Mucosa of descending colon (tissue), 3 donors: ENCODE measurements at regions not wholly inside any gene's neighbourhood (a gene's known extent, or its start where the extent isn't known, plus 50 kb on each side); places are given as distances from the start of the nearest gene placed in this dataset.
"Not testable (repeated sequence)": the region's sequence is repeated elsewhere in the genome, so short reads cannot be mapped to it uniquely, and the experiment has no call there.

ENCODE experiments used
- ATAC-seq: fragments of 200-7000 bp; cut with Tn5 transposase; one replicate; pipeline ENCODE4 v1.9.1; 2020; ENCODE audit warnings: mild to moderate bottlenecking, moderate library complexity
- DNase-seq, 3 donors: peaks; one replicate each; pipeline ENCODE4 v3.0.0-alpha.2; 2020
- H3K36me3 ChIP-seq: fragments of 200-600 bp; one replicate; pipeline ENCODE4 v1.8.0; 2021; ENCODE audit warnings: low read depth, mild to moderate bottlenecking
- H3K4me1 ChIP-seq: fragments of 200-600 bp; one replicate; pipeline ENCODE4 v1.8.0; 2021; ENCODE audit warnings: low read depth, mild to moderate bottlenecking
- H3K4me3 ChIP-seq: fragments of 200-600 bp; one replicate; pipeline ENCODE4 v1.8.0; 2021; ENCODE audit warnings: mild to moderate bottlenecking
- H3K9me3 ChIP-seq: fragments of 200-600 bp; one replicate; pipeline ENCODE4 v1.8.0; 2021; ENCODE audit warnings: mild to moderate bottlenecking
- intact Hi-C, 2 donors: fragments of 100-400 bp; cut with DNase I in 1 of 2; cut with micrococcal nuclease in 1 of 2; formaldehyde crosslinking; loops; one replicate each; pipeline versions ENCODE4 v1.11.0 to v1.11.1; 2022; cut with DNase I, micrococcal nuclease
- TF ChIP-seq, protein P1 (sequence below): fragments of 200-600 bp; IDR thresholded peaks from one replicate; pipeline ENCODE4 v1.8.0; 2022; ENCODE audit warnings: antibody characterized with exemption, mild to moderate bottlenecking
- donor health status: DM: no; HTN: no; CAD: no; lungs with moderate emphysema.
- donor health status: DM: no; HTN: no; CAD: no.
- donor health status: DM: no; HTN: yes; CAD: no.

DNA sequence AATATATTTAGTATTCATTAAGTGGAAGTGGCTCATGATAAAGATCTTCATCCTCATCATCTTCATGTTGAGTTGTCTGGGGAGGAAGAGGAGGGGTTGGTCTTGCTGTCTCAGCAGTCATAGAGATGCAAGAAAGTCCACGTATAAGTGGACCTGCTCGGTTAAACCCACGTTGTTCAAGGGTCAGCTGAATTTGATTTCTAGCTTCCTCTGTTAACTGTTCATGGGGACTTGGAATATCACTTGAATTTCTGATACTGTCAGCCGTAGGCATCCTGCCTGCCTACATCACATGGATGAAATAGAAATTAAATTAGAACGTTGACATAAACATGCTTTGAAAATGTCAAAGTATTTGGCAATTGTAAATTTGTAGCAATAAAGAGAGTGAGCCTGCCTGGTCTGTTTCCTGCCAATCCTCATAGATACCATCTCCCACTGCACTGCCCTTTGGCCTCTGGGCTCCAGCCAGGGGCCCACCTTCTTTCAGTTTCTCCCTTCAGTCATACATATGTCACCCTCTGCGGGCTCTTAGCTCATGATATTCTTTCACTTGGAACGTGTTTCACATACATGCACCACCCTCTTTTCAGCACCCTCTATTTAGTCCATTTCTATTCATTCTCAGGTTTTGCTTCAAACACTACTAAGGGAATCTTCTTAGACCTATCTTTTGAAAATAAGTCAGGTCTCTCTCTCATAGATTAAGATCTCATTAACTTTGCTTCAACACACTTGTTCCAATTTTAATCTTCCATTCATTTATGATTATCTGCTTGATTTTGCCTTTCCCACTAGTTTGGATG is 376.3 kb downstream of the IPMK start:
- TF ChIP-seq, protein P1, sequence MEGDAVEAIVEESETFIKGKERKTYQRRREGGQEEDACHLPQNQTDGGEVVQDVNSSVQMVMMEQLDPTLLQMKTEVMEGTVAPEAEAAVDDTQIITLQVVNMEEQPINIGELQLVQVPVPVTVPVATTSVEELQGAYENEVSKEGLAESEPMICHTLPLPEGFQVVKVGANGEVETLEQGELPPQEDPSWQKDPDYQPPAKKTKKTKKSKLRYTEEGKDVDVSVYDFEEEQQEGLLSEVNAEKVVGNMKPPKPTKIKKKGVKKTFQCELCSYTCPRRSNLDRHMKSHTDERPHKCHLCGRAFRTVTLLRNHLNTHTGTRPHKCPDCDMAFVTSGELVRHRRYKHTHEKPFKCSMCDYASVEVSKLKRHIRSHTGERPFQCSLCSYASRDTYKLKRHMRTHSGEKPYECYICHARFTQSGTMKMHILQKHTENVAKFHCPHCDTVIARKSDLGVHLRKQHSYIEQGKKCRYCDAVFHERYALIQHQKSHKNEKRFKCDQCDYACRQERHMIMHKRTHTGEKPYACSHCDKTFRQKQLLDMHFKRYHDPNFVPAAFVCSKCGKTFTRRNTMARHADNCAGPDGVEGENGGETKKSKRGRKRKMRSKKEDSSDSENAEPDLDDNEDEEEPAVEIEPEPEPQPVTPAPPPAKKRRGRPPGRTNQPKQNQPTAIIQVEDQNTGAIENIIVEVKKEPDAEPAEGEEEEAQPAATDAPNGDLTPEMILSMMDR, result no peak
- Histone ChIP-seq H3K36me3 (no peaks in the 10 kb centered on the region), H3K4me3 (no peak overlapping the region), H3K9me3 (no peaks in the 10 kb centered on the region), H3K4me1 (no peaks in the 10 kb centered on the region)
- ATAC-seq, result peak; percentile 98
- DNase-seq, result peak; percentile 60 to 76 (median 73)
- intact Hi-C loops, result no loop called here

DNA sequence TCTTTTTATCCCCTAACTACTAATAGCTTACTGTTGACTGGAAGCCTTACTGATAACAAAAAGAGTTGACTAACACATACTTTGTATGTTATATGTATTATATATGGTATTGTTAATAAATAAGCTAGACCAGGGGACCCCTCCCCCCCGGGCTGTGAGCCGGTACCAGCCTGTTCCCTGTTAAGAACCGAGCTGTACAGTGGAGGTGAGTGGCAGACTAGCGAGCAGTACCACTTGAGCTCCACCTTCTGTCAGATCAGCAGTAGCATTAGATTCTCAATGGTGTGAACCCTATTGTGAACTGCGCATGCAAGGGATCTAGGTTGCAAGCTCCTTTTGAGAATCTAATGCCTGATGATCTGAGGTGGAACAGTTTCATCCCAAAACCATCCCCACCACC is 377.0 kb downstream of the IPMK start:
- intact Hi-C loops, result no loop called here
- no peak for ATAC-seq

DNA sequence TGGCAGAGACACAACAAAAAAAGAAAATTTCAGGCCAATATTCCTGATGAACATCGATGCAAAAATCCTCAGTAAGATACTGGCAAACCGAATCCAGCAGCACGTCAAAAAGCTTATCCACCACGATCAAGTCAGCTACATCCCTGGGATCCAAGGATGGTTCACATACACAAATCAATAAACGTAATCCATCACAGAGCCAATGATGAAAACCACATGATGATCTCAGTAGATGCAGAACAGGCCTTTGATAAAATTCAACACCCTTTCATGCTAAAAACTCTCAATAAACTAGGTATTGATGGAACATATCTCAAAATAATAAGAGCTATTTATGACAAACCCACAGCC is 382.1 kb downstream of the IPMK start:
- ATAC-seq, DNase-seq, H3K4me3 ChIP-seq, H3K9me3 ChIP-seq, H3K4me1 ChIP-seq, H3K36me3 ChIP-seq, intact Hi-C loops: not testable (repeated sequence)

More for the DNA sequence above, 377.0 kb downstream of the IPMK start:
- no peak overlapping the region for H3K4me3 ChIP-seq
- H3K4me1 ChIP-seq, result no peaks in the 10 kb centered on the region
- no peaks in the 10 kb centered on the region for H3K36me3 ChIP-seq
- no peaks in the 10 kb centered on the region for H3K9me3 ChIP-seq
- DNase-seq, result peak in 1 of 3 donors; percentile 7
- TF ChIP-seq, protein P1, result no peak

DNA sequence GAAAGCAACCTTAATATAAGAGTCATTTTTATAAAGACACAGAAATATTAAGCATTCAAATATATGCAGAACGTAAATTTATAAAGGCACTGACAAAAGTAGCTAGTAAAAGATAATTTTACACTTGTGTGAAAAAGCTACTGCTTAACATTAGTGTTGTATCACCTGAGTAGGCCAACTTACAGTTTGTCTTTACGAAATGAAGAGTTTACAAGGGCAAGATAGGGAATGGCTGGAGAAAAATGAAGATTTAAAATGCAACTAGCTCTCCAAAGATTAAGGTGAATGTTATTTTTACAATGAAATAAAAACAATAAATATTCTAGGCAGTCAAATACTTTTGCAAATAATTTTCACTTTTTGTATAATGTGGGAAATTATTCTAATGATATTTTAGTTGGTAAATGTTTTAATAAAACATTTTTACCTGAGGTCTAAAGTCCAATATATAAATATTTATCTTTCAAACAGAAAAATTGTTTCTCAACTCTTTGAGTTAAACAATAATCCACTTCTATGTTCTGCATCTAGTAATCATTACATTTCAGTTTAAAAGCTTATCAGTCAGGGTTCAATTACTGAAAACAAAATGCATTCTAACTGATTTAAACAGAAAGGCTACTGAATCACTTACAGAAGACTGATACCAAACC is 382.6 kb downstream of the IPMK start:
- intact Hi-C loops, result no loop called here
- ATAC-seq, result no peak
- Histone ChIP-seq H3K4me3 (no peak overlapping the region), H3K36me3 (no peaks in the 10 kb centered on the region), H3K4me1 (no peaks in the 10 kb centered on the region), H3K9me3 (no peaks in the 10 kb centered on the region)
- TF ChIP-seq, protein P1, result no peak
- DNase-seq, result no peak

DNA sequence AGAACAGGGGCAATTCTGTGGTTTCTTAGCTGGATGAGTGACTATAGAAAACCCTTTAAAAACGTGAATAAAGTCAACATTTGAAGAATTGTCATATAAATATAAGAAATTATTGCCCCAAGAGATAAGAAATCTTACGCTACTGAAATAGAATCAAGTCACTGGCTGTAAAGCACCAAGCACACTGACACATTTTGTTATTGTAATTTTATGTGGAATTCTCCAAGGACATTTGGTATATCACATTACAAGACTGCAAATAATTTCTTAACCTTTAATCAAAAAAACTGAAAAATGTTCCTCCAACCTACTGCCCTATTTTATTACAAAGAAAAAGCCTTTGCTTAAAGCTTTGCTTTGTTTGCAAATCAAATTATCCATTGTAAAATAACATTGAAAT is 383.3 kb downstream of the IPMK start:
- Histone ChIP-seq H3K4me1 (no peaks in the 10 kb centered on the region), H3K36me3 (no peaks in the 10 kb centered on the region), H3K9me3 (no peaks in the 10 kb centered on the region), H3K4me3 (no peak overlapping the region)
- DNase-seq, result no peak
- TF ChIP-seq, protein P1, result no peak
- ATAC-seq, result no peak
- intact Hi-C loops, result no loop called here

DNA sequence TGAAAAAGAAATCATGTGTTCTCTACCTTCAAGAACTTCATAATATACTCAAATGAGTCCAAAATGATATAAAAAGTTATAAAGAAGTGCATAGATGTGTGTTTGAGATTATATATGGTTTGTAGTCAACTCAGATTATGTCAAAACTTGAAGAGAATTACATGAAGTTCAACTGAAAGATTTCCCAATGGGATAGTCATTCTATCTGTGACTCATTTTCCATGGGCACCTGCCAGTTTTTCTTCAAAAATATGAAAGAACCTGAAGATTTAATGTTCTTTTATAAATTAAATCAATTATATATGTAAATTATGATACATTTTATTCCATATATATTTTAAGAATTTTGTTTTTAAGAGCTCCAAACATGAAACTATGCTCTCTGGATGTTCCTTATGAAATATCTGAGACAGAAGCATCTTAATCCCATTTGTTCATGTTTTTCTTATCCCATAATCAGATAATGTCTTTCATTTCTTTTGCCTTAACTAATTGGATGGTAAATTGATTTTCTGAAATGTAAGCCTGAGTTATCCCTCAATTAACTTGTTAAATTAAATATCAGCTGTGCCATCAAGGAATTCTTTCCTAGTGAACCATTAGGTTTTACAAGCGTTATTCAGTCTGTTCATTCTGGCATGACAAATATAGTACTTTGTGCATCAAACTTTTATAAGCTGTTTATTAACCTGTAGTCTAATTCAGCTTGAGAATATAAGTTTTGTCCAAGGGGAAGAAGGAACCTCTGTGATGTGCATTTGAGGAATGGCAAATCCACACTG is 387.1 kb downstream of the IPMK start:
- H3K4me3 ChIP-seq, result no peak overlapping the region
- no peak for DNase-seq
- TF ChIP-seq, protein P1, result no peak
- no peaks in the 10 kb centered on the region for H3K36me3 ChIP-seq
- no peaks in the 10 kb centered on the region for H3K4me1 ChIP-seq
- ATAC-seq, result no peak
- intact Hi-C loops, result no loop called here
- H3K9me3 ChIP-seq, result no peaks in the 10 kb centered on the region
